Inferior parietal cortex (tissue), 1 donor: ENCODE measurements at regions not wholly inside any gene's neighbourhood (a gene's known extent, or its start where the extent isn't known, plus 50 kb on each side); places are given as distances from the start of the nearest gene placed in this dataset.

ENCODE experiments used
- DNase-seq: peaks from one replicate; pipeline ENCODE4 v3.0.0-alpha.2; 2016; ENCODE audit errors: extremely low spot score

DNA sequence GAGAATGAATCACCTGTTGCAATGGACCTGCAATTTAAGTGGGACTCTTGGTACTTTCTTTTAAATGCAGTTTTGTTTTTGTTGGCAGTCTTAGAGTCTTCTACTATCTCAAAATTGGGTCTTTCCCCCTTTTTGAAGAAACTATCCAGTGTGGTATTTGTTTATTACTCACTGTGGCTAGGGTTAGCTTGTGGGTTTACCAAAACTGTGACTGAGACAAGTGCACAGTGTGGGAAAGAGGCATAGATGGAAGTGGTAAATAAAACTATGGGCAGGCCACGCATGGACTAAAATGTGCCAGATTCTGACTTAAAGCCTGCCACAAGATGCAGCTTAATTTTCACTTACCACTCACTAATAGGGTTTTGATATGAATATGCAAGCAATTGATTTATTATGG is 1441.7 kb downstream of the PLA2G4A start:
- no peak for DNase-seq

DNA sequence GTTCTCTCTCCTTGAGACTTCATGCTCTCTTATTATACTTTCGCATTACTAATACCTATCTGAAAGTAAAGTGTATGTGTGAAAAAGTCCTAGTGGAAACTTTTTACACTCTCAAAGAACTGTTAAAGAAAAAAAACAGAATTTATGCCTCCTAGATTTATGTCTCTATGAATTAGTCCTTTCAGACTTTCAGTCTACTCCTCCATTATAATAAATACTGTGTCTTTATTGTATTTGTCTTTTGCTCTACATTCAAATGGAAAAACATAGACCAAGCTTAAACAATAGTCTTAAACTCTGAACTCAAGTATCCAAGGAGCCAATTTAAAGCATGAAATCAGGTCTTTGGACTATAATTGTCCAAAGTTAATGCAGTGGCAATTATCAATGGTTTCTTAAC is 1449.0 kb downstream of the PLA2G4A start:
- no peak for DNase-seq

DNA sequence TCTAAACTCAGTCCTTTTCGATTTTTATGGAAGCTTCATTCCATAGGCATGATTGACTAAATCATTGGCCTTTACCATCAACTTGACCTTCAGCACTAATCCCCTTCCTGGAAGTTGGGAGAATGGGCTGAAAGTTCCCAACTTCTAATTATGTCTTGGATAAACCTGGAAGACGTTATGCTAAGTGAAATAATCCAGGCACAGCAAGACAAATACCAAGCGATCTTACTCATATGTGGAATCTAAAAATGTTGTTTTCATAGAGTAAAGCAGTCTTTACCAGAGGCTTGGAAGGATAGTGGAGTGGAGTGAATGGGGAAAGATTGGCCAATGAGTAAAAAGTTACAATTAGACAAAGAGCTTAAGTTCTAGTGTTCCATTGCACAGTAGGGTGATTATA is 1453.2 kb downstream of the PLA2G4A start:
- no peak for DNase-seq

DNA sequence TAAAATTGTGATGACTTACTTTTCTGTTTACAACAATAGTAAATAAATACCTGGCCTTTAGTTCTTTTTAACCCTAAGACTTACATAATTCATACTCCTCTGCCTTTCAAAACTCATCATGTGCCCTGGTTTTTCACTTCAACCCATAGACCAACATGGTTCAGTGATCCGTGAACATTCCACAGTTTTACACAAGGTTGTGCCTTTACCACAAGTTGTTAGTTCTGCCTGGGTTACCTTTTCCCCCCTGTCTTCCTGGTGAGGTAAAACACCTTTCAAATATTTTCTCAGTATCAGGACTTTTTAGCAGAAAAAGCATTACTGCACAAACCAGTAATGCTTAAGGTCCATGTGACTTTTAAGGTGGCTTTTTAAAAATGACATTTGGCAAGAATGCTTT is 1466.4 kb downstream of the PLA2G4A start:
- DNase-seq, result no peak

DNA sequence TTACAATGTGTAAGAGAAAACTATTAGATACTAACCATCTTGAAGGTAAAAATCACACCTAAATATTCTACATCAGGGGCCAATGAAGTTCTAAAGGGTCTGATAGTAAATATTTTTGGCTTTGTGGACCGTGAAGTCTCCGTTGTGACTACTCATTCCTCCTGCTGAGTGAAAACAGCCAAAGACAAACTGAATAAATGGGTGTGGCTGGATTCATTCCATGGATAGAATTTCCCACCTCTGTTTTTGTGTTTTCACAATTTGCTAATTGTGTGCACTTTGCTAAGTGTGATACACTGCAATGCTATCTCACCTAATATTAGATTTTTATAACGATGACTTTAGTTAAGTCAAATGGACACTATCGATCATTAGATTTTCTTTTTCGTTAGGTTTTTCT is 1474.0 kb downstream of the PLA2G4A start:
- DNase-seq, result no peak

DNA sequence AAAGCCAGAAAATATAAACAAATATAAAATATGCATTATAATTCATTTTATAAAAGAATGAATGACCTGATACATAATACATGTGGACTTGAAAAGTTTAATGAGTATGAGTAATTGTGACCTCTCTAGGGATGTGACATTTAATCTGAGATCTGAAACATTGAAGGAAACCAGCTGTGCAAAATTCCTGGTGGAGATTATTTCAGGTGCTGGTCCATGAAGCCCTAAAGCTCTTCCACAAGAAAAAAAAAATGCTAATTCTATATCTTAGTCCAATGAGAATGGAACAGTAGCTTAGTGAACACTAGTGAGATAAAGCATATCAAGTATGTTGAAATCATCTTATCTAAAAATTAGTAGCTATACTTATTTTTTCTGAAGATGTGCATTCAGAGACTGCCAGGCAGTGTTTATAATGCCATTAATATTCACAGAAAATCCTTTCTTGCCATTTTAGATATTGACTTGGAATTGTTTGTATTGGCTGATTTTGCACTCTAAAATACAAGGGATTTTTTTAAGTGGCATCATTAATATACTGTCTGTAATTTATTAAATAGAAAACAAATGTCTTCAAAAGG is 1485.9 kb downstream of the PLA2G4A start:
- DNase-seq, result no peak

DNA sequence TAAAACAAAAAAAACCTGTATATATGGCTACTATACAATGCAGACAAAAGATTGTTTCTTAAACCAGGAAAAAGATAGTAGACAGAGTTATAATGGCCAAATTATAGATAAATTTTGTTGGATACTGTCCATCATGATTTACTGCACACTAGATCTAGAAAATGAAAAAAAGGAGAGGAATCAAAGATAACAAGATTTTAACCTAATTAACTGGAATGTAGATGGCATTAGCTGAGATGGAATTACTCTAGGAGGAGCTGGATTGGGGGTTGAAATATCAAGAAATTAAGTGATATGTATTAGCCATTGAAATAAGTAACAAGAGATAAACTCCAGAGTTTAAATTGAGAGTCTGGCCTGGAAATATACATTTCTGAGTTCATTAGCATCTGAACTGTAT is 1489.1 kb downstream of the PLA2G4A start:
- DNase-seq, result no peak

DNA sequence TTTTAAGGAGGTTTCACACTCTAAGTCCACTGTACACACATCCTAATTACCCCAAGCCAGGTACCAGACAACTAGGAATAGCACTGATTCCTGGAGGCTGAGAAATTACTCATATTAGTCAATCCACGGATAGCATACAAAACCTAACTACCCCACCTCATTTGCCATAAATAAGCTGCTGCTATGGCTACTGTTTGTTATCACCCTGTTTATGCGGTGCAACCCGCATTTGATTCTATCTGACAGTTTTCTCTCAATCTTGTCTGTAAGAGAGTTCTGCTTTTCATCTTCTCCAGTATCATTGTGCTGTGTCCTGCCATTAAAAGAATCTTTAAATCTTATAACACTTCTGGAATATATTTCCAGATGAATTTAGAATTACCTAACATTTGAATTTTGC is 1496.5 kb downstream of the PLA2G4A start:
- DNase-seq, result no peak

DNA sequence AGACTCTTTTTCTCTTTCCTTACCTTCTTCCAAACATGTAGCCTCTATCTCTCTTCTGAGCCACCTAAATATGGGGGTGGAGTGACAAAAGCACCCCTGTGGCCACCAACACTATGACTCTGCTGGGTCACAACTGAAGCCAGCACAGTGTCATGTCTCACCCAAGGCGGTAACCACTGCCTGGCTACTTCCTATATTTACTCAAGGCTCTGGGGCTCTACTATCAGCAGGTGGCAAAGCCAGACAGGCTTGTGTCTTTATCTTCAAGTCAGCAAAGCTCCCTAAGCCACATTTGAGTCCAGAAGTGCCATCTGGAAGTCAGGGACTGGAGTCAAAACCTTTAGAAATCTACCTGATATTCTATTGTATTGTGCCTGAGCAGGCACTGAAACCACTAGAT is 1515.2 kb downstream of the PLA2G4A start:
- no peak for DNase-seq

DNA sequence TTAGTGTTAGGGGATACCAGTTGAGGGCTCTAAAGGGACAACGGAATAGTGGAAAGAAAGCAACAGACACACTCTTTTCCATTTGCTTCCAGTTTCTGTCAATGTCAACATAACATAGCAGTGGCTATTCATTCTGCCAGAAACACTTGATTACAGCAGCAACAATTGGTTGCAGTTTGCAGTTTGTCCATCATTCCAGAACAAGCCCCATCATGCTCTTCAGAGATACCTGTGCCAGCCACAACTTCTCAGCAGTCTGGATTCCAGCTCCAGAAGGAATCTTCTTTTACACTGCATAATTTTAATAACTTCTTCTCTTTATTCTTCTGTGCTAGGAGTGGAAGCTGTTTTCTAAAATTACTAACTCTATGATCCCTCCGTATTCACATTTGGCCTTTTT is 1521.4 kb downstream of the PLA2G4A start:
- no peak for DNase-seq

DNA sequence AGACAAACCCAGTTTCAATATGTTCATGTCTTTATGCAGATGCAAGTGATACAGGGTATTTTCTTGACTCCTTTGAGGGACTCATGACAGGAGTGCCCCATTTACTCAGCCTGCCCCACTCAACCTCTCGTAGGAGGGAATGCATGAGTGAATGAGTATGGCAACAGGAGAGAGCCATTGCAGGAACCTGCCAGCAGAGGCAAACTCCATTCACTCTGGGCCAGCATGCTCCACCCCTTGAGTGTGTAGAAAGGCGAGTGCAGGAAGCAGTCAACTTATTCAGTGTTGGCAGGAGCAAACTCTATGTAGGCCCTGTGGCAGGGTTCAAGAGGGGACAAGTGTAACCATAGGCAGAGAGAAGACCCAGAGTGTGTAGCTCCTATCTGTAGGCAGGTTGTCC is 1526.3 kb downstream of the PLA2G4A start:
- no peak for DNase-seq

DNA sequence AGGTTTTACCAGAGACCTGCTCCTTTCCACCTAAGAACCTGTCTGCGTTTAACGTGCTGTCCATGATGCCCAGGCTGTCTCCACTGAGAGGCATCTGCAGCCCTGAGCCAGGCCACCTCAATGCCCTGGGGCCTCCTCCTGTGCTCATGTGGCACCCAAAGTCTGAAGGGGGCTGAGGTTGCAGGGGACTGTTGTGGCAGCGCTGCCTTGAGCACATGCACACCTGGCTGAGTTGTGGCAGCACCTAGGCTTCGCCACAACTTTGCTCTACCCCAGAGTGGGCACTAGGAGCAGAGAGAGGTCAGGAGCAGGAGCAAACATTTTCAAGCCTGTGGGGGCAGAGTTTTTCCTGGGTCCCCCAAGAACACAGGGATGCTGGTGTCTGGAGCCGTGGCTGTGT is 1527.1 kb downstream of the PLA2G4A start:
- DNase-seq, result no peak

DNA sequence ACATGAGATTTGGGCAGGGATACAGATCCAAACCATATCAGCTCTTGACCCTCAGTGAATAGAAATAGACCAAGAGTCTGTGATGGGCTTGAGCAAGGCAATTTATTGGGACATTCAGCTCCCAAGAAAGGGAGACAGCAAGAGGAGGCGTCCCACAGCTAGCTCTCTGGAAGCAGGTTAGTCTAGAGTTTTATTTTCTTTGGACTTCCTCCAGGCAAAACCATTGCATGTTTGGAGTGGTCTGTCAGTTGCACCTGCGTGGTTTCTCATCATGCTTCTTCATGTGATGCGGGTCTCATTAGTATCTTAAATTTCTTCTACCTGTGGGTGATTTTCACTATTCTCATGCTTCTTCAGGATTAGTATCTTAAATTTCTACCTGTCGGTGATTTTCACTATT is 1530.6 kb downstream of the PLA2G4A start:
- no peak for DNase-seq

DNA sequence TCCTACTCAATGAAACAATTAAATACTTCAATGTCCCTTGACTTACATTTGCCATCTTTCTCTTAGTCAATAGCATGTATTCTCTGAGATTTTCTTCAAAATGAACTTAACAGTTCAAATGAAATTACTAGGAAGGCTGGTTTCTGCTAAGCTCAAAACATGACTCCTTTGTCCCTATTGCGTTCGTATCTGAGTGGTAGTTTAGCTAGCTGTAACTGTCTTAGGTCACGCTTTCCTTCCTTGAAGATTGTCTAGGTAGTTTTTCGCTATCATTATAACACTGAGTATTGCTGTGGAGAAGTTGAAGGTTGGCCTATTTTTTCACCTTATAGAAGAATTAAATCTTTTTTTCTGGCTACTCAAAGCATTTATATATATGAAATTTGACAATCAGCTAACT is 1535.2 kb downstream of the PLA2G4A start:
- DNase-seq, result no peak

DNA sequence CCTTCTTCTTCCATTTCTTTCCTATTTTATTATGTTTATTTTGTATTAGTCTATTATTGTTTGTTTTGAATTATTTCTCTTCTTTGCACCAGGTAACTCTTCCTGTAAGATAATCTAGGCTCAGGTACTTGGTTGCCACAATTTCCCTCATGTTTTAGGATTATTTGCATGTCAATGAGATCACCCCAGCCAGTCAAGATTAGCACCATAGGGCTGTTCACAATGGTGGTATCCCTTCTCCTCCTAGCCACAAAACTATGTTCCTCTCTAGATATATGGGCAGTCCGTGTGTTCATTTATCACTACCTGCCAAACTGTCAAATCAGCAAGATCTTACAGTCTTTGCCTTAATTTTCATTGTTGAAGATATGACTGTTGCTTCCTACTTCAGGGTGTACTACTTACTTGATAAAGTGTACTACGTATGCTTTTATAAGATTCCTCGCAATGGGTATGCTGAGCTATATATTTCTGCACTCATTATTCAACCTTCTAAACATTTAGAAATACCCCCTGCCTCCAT is 1536.2 kb downstream of the PLA2G4A start:
- DNase-seq, result no peak

DNA sequence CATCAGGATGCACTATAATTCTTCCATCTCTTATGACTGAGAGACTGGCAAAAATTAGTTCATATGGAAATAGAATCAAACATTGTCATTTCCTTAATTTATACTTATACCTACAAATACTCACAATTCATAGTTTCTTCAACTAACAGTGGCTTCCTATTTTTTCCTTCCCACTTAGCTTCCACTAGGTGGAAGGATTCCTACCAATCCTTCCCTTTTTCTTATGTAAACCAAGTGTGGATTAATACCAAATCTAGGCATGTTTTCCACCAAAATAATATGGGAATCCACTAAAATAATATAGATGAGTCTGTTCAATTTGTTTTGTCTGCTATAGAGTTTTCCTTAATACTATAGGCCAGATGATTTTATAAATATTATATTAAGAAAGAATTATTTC is 1537.1 kb downstream of the PLA2G4A start:
- no peak for DNase-seq

DNA sequence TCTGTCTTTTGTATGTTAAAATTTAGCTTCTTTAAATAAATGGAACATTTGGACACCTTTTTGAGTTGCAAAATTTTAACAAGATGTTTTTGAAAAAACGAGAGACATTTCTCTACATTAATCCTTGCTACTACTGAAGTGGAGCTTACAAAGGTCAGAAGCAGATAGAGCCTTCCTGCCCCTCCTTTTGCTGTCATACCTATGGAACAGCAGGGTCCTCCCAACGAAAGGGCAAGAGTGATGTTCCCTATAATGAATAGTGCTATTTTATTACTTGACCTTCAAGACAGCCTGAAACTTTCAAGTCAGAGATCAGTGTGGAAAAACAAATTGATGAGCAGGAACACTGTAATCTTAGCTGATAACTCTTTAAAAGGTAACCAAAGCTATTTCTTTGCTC is 1538.9 kb downstream of the PLA2G4A start:
- DNase-seq, result no peak

DNA sequence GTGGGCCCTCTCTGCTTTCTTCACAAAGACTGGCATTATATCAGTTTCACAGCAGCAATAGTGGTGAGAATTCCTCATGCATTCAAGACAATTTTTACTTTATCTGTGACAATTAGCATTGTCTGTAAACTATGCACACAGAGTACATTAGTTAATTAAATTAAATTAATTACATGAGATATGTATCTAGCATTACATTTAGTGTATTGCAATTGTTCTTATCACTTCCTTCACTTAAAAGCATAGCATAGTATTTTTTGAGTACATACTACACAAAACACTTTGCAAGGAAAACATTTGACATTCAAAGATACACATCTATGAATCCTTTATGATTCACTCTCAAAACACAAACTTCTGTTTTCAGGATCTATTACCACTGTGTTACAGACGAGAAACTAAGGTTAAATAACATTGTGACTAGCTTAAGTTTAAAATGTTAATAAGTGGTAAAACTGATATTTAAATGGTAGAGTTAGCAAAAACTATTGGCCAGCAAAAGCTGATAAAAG is 1542.6 kb downstream of the PLA2G4A start:
- DNase-seq, result no peak

DNA sequence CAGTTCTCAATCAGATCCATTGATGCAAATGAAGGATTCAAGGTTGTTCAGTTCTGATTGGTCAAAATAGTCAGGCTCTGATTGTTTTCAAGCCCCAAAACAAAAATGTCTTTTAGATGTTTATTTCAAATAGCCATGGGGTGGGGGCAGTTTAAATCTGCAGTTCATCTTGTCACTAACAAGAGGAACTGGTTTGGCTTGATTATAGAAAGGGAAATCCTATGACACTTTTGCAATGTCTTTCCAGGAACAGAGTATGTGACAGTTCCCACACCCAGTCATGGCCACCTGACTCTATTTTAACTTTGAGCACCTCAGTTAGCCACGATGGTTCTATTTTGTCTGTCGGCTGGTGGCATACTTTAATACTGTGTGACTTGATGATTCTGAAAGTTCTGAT is 1544.1 kb downstream of the PLA2G4A start:
- no peak for DNase-seq

DNA sequence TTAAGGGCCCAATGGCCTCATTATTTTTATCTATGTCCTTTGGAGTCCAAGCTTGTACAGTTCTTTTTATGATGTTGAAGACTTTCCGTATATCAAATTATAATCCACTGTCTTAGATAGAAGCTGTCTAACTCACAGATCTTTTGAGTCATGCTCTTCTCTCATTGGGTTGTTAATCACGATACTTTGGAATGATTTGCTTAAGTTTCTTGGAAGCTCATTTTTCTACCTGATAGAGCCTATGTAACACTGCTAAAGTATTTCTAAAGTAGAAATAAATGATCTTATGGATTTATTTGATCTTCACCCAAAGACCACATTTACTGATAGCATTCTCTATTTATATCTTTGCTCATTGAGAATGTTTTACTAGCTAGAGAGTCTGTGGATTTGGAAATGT is 1554.1 kb downstream of the PLA2G4A start:
- no peak for DNase-seq

DNA sequence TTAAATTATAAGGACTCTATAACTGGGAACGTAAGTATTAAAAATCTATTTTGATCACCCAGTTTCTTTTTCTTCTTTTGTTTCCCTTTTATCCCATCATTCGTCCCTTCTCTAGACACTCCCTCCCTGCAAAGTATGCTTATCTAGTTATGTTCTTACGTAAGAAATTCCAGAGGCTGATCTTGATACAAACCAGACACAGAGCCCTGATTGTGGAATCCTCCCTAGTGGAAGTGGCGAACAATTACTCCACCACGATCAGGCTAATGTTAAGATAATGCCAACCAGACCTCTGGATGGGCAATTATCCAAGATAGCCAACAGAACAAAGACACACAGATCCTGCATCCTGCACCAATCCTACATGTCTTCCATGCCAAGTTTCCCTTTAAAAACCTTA is 1557.4 kb downstream of the PLA2G4A start:
- no peak for DNase-seq

DNA sequence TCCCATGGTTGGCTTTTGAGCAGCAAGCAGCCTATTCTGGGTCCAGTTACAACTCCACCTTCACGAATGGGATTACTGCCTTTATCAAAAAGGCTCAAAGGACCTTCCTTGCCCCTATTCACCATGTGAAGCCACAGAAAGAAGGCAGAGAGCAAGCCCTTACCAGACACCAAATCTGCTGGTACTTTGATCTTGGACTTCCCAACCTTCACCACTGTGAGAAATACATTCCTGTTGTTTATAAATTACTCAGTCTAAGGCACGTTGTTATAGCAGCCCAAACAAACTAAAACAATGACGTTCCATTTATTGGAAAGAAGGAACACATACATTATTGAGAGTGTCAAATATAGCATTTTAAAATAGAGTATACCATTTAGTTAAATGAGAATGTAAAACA is 1557.9 kb downstream of the PLA2G4A start:
- DNase-seq, result no peak

DNA sequence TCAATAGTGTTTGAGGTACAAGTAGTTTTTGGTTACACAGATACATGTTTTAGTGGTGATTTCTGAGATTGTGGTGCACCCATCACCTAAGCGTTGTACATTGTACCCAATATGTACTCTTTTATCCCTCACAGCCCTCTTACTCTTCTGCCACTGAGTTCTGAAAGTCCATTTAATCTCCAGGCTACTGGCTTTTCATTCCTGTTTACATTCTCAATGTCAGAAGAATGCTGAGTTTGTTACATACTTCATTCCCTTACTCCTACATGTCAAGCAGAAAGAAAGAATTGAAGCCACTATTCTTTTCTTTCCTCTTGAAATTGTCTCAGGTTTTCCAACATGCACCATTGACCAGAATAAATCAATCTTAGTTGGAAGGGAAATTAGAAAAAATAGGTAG is 1565.9 kb downstream of the PLA2G4A start:
- DNase-seq, result no peak

DNA sequence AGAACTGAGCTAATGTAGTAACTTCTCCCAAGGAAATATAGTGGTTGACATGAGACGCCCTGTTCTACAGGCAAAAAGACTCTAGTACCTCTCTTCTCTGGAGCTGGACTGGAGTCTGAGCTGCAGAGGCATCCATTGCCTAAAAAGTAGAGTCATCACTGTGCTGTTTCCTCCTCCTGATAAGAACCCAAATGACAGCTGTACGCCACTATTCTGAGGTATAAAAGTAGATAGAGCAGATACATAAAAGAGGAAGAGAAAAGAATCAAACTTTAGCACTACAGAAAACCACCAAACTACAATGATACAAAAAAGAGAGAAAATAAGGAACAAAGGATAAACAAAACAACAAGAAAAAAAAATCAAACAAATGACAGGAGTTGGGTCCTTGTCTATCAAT is 1568.8 kb downstream of the PLA2G4A start:
- no peak for DNase-seq
